H4 (cell line): ENCODE measurements at regions not wholly inside any gene's neighbourhood (a gene's known extent, or its start where the extent isn't known, plus 50 kb on each side); places are given as distances from the start of the nearest gene placed in this dataset.

ENCODE experiments used
- DNase-seq: peaks from one replicate; pipeline ENCODE4 v3.0.0-alpha.2; 2015; ENCODE audit warnings: low spot score

DNA sequence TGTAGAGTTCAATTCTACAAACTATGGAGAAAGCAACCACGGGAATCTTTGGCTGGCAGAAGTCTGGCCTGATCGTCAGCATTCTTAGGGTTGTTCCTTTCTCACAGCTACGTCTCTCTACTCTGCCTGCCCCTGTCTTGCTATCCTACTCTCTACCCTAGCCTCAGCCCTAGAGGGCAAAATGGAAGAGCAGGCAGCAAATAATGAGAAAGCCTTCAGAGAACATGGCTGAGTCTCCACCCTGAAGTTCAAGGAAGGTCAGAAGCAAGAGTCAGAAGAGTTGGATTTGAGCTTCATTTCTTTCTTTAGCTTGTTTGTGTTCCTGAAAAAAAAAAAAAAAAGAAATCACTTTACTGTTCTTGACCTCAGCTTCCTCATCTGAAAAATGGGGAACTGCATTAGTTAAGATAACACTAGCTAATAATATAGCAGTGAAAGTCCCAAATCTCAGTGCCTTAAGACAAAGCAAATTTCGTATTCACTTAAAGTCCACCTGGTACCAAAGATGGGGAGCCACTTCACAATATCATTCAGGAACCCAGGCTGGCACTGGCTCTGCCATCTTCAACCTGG, 50.2 kb upstream of the CCND2 start:
- DNase-seq, result no peak

- DNase-seq, result no peak
These were observed 52.3 kb upstream of the CCND2 start for GRCh38 chr12:4221258-4221620.

DNA sequence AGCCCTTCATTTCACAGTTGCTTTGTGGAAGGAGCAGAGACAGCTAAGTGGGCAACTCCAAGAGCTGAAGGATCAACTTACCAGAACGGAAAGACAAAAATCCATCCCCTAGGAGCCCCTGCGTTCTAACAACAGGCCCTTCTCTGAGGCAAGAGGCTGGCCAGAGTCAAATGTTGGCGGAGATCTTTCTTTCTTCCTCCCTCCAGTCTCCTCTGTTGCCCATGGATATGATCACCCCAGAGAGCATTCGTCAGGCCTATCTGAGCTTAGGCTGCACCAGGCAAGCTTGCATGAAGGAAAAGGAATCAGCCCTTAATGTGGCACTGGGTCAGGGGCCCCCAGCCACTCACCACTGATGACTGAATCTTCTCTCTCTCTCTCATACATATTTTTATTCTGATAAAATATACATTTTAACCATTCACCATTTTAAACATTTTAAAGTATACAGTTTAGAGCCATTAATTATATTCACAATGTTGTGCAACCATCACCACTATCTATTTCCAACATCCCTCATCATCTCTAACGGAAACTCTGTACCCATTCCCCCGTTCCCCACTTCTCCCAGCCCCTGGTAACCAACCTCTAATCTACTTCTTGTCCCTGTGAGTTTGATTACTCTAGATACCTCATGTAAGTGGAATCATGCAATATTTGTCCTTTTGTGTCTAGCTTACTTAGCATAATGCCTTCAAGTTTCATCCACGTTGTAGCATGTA, 52.9 kb upstream of the CCND2 start:
- DNase-seq, result no peak

- DNase-seq, result no peak
These were observed 56.5 kb upstream of the CCND2 start for GRCh38 chr12:4217091-4217490.

- DNase-seq, result no peak
These were observed 57.2 kb upstream of the CCND2 start for GRCh38 chr12:4216187-4216927.

DNA sequence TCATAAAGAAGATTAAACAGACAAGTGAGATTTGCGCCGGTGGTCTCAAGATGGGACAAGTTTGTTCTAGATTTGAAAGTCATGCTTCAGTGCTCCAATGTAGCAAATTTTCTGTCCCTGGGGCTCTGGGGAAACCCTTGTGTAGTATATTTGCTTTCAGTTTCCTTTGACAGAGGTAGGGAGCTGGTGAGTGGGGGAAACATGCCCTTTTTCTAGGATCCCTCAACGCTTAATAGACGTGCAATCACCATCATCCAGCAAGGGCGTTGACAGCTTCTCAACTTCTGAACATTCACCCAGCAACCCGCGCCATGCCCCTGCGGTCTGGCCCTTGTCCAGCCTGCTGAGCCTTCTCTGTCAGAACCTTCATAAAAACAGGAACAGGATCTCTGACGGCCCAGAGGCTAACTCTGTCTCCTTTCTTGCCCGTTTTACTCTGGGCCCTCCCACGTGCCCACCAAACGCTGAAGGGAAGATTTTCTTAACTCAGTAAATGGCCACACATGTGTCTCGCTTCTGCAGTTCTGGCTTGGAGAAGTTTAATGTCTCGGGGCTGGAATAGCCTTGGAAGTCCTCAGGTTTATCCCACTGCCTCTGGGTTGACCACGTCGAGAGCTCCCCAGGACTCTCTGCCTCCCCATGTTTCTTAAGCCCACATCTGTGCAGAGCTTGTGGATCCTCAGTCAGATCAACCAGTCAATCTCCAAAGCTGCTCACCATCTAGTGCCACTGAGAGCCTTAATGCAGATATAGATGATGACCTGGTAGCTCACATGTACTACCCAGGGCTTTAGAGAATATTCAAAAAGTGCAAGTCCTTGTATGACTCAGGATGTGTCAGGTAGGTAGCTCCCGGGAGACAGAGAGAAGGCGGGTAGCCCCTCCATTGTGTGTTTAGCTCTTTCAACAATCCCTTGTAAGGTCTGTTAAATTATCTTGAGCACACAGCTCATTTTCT, 58.1 kb upstream of the CCND2 start:
- DNase-seq, result peak; percentile 13

DNA sequence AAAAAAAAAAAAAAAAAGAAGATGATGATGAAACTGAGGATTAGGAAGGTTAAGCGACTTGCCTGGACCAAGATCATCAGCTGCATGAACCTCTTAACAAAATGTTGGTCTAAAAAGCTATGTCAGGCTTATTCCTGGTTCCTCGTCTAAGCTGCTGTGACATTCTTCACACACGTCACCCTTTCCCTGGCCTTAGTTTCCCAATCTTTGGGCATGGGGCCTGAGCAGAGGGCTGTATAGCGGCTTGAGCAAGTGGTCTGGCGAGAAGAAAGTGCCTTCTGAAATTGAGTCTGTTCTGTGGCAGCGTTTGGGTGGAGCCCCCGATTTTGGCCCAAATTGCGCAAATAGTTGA, 58.7 kb upstream of the CCND2 start:
- DNase-seq, result no peak

- no peak for DNase-seq
These were observed 60.1 kb upstream of the CCND2 start for GRCh38 chr12:4213471-4213870.

DNA sequence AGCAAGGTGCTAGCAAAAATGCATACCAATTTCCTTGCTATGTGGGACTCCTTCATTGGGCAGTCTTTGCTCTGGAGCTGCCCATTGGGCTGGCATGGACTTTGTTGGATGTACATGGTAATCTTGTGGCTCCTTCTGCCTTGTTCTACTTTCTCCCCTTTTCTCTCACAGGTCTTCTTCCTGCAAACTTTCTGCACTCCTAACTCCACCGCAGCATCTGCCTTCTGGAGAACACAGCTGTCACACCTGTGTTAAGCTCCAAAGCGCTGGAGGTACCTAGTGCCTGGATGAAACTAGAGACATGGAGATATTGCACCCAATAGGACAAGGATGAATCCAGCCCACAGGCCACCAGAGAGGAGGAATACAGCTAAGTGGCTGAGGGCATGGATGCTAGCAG, 60.7 kb upstream of the CCND2 start:
- DNase-seq, result no peak

DNA sequence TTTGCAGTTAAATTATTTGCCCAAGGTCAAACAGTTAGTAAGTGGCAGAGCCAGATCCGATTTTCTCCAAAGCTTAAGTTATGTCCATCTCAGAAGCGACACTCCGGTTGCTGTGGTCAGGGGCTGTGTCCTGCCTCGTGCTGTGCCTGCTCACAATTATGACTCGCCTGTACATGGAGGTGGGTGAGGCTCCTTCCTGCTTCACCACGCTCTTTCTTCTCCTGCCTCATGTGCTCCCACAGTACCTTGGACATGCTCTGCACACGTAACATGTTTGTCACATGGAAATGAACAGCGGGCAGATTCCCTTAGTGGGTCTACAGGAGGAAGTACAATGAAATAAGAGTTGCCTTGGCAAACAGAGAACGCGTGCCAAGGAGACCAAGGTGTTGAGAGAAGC, 62.2 kb upstream of the CCND2 start:
- no peak for DNase-seq

DNA sequence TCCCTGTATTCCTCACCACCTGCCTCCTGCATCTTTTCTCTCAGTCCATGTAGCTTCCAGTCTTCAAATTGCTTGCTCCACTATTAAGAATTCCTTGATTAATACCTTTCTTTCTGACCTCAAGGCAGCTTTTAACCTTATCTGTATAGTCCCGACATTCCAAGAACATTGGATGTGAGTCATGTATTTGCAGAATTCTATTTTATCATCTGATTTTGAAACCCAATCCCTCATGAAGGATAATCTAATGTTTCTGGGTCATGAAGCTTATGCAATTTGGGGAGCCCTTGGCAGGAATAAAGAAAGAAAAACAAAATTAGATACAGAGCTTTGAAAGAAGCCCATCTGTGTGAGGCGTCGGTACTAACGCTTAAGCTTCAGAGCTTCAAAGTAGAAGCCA, 63.4 kb upstream of the CCND2 start:
- DNase-seq, result no peak

DNA sequence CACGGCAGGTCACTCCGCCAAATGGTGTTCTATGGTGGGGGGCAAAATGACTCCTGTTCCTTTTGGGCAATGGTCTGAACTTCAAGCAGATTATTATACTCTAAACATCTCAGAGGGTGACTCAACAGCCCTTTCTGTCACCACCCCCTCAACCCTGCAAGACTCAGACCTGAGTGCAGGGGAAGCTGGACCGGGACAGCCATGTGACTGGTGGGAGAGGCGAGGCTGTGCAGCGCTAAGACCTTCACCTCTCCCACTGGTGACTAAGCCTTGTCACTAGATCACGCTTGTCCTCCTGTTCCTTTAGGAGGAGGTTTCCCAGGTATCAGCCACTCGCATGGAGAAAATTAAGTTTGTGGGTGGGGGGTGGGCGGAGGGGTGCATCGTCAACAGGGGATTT, 67.1 kb upstream of the CCND2 start:
- DNase-seq, result no peak

GRCh38 chr12:4203772-4204376, 69.7 kb upstream of the CCND2 start:
- no peak for DNase-seq

DNA sequence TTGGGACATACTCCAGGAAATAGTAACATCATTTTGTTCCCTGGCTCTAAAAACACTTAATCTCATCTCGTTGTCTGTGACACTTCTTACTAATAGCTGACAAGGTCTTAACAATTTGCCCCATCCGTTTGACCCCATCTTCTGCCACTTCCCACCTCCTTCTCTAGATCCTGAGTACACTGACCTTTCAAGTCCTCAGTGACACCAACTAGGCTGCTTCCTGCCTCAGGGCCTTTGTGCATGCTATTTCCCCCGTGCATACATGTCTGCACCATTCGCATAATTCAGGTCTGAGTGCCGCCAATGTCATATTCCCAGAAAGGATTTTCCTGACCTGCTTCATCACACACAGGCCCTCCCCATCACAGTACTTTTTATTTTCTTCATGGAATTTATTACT, 70.6 kb upstream of the CCND2 start:
- no peak for DNase-seq

DNA sequence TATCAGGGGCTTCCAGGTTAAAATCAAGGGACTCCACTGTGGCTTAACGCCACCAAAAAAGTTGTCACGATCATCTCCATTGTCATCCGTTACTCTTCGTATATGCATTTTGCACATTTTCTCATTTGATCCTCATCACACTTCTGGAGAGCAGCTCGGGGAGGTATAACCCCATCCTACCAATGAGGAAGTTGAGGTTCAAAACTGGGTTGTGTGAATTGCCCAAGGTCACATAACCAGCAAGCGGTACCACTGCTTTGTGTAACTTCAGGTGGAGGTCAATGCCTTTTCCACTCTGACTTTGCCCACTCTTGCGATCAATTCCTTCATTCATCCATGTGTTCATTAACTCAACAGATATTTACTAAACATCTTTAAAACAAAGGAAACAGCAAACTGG, 71.1 kb upstream of the CCND2 start:
- DNase-seq, result no peak

- DNase-seq, result no peak
These were observed 72.0 kb upstream of the CCND2 start for GRCh38 chr12:4201333-4202100.

DNA sequence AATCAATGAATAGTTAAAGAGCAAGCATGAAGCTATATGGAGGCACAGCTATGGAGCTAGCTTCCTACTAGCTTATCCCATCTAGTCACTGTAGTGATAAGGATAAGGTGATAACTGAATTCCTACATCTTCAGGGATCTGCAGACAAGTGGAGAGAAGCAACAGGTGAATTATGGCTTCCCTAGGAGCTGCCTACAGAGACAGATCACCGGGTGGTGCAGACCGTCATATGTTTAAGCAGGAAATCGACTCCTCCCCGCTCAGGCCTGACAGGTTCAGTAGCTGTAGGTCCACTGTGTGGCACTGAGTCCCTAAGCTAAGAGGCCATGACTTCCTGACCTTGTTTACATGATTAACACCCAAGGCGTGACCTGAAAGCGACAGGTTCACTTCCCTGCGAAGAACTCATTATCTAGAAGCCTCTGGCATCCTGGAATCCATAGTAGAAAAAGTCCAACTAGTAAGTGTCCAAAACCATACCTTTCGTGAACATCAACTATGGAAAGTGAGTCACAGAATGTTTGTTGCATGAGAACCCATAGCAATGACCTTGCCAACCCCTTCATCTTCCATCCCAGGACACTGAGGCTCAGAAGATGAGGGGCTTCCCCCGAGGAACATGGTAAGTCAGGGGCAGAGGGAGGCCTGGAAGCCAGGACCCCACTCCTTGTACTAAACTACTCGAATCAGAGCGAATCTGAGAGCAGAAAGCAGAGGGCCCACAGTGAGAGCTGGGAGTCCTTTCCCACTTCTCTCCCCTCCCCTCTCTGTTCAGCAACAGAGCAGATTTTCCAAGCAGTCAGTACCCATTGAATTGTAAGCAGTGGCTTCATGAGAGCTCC, 75.4 kb upstream of the CCND2 start:
- no peak for DNase-seq

DNA sequence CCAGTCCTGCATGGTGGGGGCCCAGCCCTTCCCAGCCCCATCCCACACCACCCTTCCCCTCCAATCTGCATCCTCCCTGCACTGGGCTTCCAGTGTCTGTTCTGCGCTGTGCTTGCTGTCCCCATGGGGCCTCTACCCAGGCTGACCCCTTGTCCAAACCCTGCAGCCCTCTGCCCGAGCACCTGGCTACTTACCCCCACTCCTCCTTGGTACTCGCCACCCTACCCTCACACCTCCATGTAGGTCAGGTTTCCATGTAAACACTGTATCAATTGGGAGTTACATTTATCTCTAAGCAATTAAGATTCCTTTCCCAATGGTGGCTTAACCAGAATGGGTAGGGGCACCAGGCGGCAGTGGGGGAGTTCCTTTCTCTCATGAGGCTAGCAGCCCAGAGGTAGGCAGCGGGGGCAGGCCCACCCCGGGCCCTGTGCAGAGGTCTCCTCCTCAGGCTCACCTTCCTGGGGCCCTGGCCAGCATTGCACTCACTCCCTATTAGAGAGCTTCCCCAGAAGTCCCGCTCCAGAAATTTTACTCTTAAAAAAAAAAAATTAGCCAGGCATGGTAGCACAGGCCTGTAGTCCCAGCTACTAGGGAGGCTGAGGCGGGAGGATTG, 76.6 kb upstream of the CCND2 start:
- no peak for DNase-seq

DNA sequence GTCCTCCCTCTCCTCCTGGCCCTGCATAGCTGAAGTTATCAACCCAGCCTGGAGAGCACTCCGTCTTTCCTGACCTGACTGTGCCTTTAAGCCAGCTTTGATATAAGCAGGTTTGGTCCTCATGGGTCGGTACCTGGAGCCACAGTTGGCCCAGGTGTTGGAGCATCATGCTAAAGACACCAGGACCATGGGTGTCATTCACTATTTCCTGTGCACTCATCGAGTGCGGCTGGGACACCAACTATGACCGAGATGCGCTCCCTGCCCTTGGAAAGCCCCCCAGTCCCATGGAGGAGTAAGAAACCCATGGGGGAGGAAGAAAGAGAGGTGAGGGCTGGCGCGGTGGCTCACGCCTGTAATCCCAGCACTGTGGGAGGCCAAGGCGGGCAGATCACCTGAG, 78.9 kb upstream of the CCND2 start:
- no peak for DNase-seq

DNA sequence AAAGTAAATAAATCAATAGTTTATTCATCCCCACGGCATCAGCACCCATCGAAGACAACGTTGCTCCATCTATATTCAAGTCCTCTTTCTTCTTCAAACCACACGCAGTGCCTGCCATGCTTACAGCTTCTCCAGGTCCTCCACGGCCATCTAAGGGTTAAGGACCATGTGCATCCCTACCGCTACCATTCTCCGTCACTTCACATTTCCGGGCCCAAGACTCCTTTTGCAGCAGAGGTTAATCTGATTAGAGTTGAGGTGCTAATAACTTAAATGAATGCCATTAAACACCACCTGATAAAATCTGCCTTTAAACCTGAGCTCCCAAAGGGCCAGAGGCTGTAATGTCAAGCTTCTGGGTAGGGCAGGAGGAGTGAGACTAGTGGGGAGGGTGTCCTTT, 79.7 kb upstream of the CCND2 start:
- no peak for DNase-seq
